GM19455 (cell line): ENCODE measurements at regions not wholly inside any gene's neighbourhood (a gene's known extent, or its start where the extent isn't known, plus 50 kb on each side); places are given as distances from the start of the nearest gene placed in this dataset.

Experiments
- ATAC-seq: cut with Tn5 transposase; IDR thresholded peaks from one replicate; pipeline ENCODE4 v1.9.1; 2021; ENCODE audit not compliant: unreplicated experiment

- no peak for ATAC-seq
These were observed 85.3 kb upstream of the HIVEP1 start for GRCh38 chr6:11926594-11927407.

GRCh38 chr6:11925805-11926204 is 86.3 kb upstream of the HIVEP1 start:
- no peak for ATAC-seq

- ATAC-seq: no peak
These were observed 88.5 kb upstream of the HIVEP1 start for GRCh38 chr6:11923621-11924020.

- ATAC-seq: no peak
These were observed 89.2 kb upstream of the HIVEP1 start for GRCh38 chr6:11922901-11923300.

DNA sequence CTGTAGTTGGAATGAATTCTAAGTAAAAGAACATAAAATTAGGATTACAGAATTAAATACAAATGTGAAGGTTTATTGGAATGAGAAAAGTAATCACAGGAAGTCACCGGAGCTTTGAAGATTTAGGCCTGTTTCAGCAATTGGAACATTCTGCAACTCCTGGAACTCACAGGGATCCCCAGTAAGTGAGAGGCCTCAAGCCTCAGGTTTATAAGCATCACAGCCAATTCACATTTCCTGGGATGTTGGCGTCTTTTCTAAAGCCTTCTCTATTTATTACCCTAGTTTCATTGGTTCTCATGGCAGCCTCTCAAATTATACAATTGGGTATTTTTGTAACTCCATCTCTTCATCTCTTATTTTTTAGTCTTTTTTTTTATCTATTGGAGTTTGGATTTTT is 90.4 kb upstream of the HIVEP1 start:
- ATAC-seq: no peak

DNA sequence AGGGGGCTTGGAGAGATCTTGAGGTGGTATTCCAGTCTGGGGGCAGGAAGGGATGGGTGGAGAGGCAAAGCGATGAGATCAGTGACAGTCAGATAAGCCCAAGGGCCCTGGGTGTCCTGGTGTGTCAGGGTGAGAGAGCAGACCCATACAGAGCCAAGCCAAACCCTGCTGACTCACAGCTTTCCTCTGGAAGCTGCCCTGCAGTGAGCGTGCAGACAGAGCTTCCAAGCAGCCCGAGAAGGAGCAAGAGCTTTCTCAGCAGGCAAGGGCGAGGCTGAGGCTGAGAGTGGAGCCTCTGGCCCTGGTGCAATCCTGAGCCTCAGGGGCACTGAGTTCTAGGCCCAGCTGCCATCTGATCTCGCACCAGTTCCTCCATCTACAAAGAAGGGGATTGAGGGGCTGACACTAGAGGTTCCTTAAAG is 91.1 kb upstream of the HIVEP1 start:
- no peak for ATAC-seq

GRCh38 chr6:11920566-11920965 is 91.5 kb upstream of the HIVEP1 start:
- ATAC-seq: no peak

- ATAC-seq: no peak
These were observed 92.2 kb upstream of the HIVEP1 start for GRCh38 chr6:11919771-11920440.

DNA sequence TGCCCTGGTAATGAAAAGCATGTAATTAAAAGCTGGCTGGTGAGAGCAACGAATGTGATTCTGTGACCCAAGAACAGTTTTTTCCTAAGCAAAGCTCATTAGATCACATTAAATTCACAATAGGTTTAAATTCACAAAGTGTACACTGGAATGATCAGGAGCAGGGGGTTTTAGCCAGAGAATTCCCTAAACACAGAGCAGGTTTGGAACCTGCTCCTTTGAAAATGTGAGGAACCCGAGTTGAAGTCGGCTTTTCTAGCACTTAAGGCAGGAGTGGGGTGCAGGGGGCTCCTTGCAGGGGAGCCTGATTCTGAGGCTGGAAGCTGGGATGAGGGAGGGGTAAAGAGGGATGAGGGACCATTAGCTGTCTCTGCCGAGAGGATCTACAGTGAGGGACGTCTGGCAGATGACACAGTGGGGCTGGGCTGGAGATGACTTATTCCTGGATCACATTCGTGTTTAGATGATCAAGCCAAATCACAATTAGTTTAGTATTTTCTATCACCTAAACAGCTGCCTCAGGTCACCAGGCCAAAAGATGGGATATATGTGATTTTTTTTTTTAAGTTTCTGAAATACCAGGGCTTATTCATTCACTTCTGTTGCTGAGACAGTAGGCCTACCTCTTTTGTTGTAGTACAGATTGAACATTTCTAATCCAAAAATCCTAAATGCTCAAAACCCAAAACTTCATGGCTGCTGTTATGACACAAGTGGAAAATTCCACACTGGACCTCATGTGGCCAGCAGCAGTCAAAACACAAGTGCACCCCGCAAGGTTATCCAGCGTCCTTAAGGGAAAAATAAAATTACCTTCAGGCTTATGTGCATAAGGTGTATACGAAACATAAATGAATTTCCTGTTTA is 93.1 kb upstream of the HIVEP1 start:
- no peak for ATAC-seq

DNA sequence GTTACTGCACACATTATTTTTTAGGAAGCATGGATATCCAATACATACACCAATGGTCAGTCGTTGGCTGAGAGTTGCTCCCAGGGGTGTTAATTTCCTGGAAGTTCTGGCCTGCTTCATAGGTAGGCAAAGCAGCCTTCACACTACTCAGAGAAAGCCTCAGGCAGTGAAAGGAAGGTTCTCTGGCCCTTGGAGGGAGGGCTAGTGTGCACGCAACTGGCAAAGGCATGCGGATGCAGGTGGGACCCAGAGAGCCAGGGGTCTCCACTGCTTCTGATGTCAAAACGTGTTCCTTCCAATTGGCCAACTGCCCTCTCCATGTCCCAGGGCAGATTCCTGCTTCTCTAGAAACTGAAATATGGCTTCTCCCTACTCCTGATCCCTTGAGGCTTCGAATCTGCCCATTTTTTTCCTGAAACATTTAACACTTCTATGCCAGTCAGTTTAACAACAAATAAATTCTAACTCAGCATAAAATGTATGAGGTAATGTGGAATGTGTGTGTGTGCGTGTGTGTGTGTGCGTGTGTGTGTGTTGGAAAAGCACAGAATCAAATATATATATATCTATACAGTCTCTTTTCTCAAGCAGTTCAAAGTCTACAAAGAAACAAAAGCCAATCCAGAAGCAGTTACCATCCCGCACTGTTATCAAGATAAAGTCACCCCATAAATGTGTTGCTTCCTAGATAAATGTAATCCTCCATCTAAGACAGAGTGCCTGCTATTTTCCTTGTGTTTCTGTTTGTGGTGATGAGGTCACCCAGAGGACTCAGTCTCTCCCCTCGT is 94.0 kb upstream of the HIVEP1 start:
- no peak for ATAC-seq

DNA sequence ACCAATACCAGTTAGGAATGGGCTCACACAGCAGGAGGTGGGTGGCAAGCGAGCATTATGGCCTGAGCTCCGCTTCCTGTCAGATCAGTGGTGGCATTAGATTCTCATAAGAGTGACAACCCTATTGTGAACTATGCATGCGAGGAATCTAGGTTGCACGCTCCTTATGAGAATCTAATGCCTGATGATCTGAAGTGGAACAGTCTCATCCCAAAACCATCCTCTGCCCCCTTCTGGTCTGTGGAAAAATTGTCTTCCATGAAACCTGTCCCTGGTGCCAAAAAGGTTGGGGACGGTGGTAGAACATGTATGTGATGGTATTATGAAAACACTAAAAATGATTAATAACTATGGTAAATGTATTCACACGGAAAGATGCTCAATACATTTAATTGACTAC is 99.7 kb upstream of the HIVEP1 start:
- no peak for ATAC-seq

DNA sequence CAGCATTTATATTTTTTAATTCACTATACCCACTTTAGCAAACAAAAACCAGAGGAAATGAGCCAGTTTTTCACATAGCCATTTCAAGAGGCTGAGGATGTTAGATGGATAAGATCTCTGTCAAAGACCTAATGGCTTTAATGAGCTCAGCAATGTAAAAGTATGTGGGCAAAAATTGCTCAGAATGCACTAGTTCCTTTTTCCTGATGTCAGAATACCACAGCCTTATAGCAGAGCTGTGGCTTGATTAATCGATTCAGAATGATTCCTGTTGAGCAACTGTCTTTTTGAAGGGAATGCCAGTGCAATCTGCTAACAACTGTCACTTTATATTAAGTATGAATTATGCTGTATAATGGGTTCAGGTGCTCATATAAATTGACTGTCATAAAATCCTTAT is 100.6 kb upstream of the HIVEP1 start:
- ATAC-seq: no peak

DNA sequence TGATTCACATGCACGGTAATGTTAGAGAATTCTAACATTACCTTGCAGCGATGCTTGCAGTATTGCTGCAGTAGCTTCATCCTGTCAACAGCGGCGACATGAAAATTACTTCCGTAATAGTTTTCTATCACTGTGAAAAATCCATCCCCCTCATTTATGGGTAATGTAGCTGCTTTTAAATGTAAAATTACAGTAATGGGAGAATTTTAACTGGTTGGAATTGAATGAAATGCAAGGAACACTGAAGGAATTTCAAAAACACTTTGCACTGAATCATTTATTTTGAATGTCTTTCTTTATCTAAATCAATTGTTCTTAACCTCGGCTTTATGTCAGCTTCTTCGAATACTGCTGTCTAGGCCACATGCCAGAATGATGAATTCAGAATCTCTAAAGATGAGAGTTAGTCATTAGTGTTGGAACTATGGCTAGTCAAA is 102.4 kb upstream of the HIVEP1 start:
- ATAC-seq: no peak

DNA sequence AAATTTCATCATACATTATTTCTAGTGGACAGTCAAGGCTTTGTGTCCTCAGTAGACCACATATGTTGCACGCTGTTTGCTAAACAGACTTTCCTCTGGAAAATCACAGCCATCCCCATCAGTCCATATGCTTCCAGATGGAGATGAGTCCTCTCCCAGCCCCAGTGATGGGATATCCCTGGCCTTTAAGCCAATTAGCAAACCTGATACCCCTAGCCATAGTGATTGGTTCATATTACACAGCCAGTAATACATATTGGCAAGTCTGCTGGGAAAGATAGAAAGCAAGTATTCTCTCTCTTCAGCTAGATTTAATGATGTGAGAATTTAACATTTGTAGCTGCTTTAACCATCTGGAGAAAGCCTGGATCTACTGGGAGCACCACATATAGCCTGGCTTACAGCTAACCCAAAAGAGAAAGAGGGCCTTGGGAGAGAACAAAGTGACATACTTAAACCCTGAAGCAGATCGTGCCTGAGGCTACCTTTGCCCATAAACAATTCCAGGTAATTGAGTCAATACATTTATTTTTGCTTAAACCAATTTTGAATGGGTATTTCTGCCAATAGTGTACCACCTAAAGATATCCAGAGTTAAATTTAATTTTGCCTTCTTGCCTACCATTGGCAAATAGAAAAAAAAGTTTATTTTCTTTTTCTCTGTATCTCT is 103.5 kb upstream of the HIVEP1 start:
- no peak for ATAC-seq

GRCh38 chr6:11903645-11904044 is 108.5 kb upstream of the HIVEP1 start:
- ATAC-seq: no peak

GRCh38 chr6:11902527-11902926 is 109.6 kb upstream of the HIVEP1 start:
- ATAC-seq: no peak

DNA sequence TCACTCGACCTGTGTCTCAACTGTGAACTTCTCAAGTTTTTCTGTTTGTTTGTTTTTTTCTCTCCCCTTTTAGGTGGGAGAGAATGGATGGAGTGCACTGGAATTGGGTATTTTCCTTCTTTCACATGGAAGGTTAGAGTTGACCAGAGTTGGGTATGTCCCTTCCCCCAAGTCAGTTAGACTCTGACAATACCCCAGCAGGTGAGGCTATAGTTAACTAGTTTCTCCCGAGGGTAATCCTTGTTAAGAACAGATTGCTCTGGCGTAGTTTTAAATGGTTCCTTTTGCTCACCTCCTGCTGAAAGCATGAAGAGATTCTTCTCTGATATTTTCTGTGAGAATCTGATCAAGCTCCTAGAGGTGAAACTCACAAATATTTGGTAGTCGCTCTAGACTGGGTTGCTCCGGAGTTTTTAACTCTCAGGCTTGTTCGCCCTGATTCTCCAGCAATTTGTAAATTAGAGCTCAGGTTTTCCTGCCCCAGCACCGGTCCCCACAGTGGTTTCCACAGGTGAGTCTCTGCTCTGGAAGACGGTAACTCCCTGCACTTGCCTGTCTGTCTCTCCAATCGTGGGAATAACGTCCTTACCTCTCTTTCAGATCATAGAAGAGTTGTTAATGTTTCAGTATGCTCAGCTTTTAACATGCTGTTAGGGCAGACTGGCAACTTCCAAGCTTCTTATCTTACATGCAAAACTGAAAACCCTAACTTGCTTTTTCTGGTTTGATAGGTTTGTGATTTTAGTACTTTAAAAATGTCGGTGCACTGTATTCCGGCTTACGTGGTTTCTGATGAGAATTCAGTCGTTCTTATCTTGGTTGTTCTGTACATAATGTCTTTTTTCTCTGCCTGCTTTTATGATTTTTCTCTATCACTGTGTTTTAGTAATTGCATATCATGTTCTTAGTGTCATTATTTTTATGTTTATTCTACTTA is 111.2 kb upstream of the HIVEP1 start:
- no peak for ATAC-seq

DNA sequence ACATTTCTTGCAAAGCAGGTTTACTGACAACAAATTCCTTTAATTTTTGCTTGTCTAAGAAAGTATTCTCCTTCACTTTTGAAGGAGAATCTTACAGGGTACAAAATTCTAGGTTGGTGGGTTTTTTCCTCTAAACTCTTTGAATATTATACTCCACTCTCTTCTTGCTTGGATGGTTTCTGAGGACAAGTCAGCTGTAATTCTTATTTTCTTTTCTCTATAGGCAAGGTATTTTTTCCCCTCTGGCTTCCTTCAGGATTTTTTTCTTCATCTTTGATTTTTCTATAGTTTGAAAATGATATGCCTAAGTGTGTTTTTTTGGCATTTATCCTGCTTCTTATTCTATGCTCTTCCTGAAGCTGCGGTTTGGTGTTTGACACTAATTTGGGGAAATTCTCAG is 112.5 kb upstream of the HIVEP1 start:
- no peak for ATAC-seq

DNA sequence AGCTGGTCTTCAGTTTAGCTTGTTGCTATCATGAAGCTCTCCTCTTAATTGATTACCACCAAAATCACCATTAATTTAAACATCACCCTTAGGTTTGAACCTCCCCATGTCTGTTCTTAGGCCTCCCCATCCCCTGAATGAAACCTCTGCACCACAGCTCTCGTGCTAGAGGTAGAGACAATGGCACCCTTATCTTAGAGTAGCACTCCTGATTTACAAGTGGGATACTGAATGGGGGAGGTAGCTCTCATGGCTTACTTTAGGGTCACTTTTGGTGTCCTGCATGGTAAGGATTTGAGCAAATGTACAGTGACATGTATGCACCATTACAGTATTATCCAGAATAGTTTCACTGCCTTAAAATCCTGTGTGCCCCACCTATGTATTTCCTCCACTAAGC is 115.6 kb upstream of the ADTRP start:
- ATAC-seq: no peak
